Ishikawa (cell line): ENCODE measurements at regions not wholly inside any gene's neighbourhood (a gene's known extent, or its start where the extent isn't known, plus 50 kb on each side); places are given as distances from the start of the nearest gene placed in this dataset.

Experiments
- CEBPB ChIP-seq: IDR thresholded peaks from 2 replicates; pipeline ENCODE4 v1.6.1; 2012
- CREB1 ChIP-seq: IDR thresholded peaks from 2 replicates; pipeline ENCODE4 v1.6.1; 2012; ENCODE audit warnings: low read depth
- EGR1 ChIP-seq: IDR thresholded peaks from 2 replicates; pipeline ENCODE4 v1.6.1; 2012
- EP300 ChIP-seq: IDR thresholded peaks from 2 replicates; pipeline ENCODE4 v1.6.1; 2012; ENCODE audit warnings: borderline replicate concordance
- FOXM1 ChIP-seq: IDR thresholded peaks from 2 replicates; pipeline ENCODE4 v1.6.1; 2012; ENCODE audit warnings: low read depth, borderline replicate concordance
- MAX ChIP-seq: IDR thresholded peaks from 2 replicates; pipeline ENCODE4 v1.6.1; 2012
- NFIC ChIP-seq: IDR thresholded peaks from 2 replicates; pipeline ENCODE4 v1.6.1; 2012
- RAD21 ChIP-seq: IDR thresholded peaks from 2 replicates; pipeline ENCODE4 v1.6.1; 2012; ENCODE audit warnings: low read depth
- REST ChIP-seq: IDR thresholded peaks from 2 replicates; pipeline ENCODE4 v1.6.1; 2012; ENCODE audit warnings: low read depth, mild to moderate bottlenecking
- TAF1 ChIP-seq: IDR thresholded peaks from 2 replicates; pipeline ENCODE4 v1.6.1; 2012; ENCODE audit warnings: low read depth, mild to moderate bottlenecking
- TCF12 ChIP-seq: IDR thresholded peaks from 2 replicates; pipeline ENCODE4 v1.6.1; 2012; ENCODE audit warnings: low read depth
- TEAD4 ChIP-seq: IDR thresholded peaks from 2 replicates; pipeline ENCODE4 v1.6.1; 2012
- USF1 ChIP-seq: IDR thresholded peaks from 2 replicates; pipeline ENCODE4 v1.6.1; 2012
- YY1 ChIP-seq: IDR thresholded peaks from 2 replicates; pipeline ENCODE4 v1.6.1; 2012; ENCODE audit warnings: low read depth
- ZBTB7A ChIP-seq: IDR thresholded peaks from 2 replicates; pipeline ENCODE4 v1.6.1; 2012; ENCODE audit warnings: low read depth

GRCh38 chr3:187490366-187490765 is 122.2 kb downstream of the RTP4 start:
- TF ChIP-seq CEBPB (no peak), EGR1 (no peak), YY1 (no peak), USF1 (no peak), RAD21 (no peak), TEAD4 (no peak)

- TF ChIP-seq CREB1 (no peak), TAF1 (no peak), REST (no peak), MAX (no peak), EGR1 (no peak), CEBPB (no peak), YY1 (no peak), FOXM1 (no peak), ZBTB7A (no peak), TEAD4 (no peak), TCF12 (no peak), EP300 (no peak), NFIC (no peak), USF1 (no peak), RAD21 (no peak)
Observed at GRCh38 chr3:187484547-187485295, 116.5 kb downstream of the RTP4 start.

GRCh38 chr3:187481426-187481825 is 113.2 kb downstream of the RTP4 start:
- TF ChIP-seq MAX, result no peak
- TF ChIP-seq NFIC, result no peak
- no peak for TF ChIP-seq TCF12
- TF ChIP-seq USF1, result no peak
- TF ChIP-seq TAF1, result no peak
- TF ChIP-seq CEBPB, result no peak
- TF ChIP-seq YY1, result no peak
- TF ChIP-seq REST, result no peak
- no peak for TF ChIP-seq EP300
- no peak for TF ChIP-seq CREB1
- TF ChIP-seq TEAD4, result no peak

- TF ChIP-seq TAF1, result no peak
- no peak for TF ChIP-seq REST
- no peak for TF ChIP-seq MAX
- TF ChIP-seq TEAD4, result no peak
- no peak for TF ChIP-seq USF1
- no peak for TF ChIP-seq NFIC
- TF ChIP-seq YY1, result no peak
- no peak for TF ChIP-seq EP300
- TF ChIP-seq EGR1, result no peak
- no peak for TF ChIP-seq TCF12
- TF ChIP-seq FOXM1, result no peak
- TF ChIP-seq CEBPB, result no peak
- no peak for TF ChIP-seq CREB1
- TF ChIP-seq ZBTB7A, result no peak
- TF ChIP-seq RAD21, result no peak
Observed at GRCh38 chr3:187473778-187474406, 105.7 kb downstream of the RTP4 start.
